K562 (cell line): ENCODE measurements at regions not wholly inside any gene's neighbourhood (a gene's known extent, or its start where the extent isn't known, plus 50 kb on each side); places are given as distances from the start of the nearest gene placed in this dataset.

Experiments
- ATAC-seq: fragments of 200-7000 bp; cut with Tn5 transposase; 3 replicates; pipeline ENCODE4 v1.9.1; 2020; ENCODE audit warnings: moderate library complexity
- BruUV-seq: library from RNA; stranded (reverse); fragments of 400-500 nt; replicated peaks from 2 replicates; lab custom pipeline; 2021; lab: Mats Ljungman, UMichigan
- CTCF ChIA-PET: fragments of 300-600 bp; formaldehyde crosslinking; extraction: SDS; loops from one replicate; lab custom pipeline; 2021; ENCODE audit warnings: low intra/inter-chr PET ratio; lab: Yijun Ruan, JAX
- POLR2A ChIA-PET: fragments of 300-600, 350-650 bp; sonication (Branson Sonifier 250); formaldehyde crosslinking; extraction: SDS; loops from one replicate; lab custom pipeline; 2021; ENCODE audit warnings: antibody characterized with exemption, inconsistent platforms; lab: Yijun Ruan, JAX
- DNase-seq, 4 experiments: peaks; one replicate each; pipeline versions ENCODE4 v3.0.0 to v3.0.0-alpha.2; 2011 to 2018; ENCODE audit warnings: low spot score in 3 of 4, mixed read lengths in 3 of 4; ENCODE audit errors: extremely low read depth in 1 of 4
- FAIRE-seq: peaks from 2 replicates; lab custom pipeline; 2011; peaks lifted over from hg19 to GRCh38; lab: Jason Lieb, UNC
- H2AFZ ChIP-seq: 2 replicates; pipeline ENCODE4 v1.6.0; 2011; ENCODE audit warnings: low read depth, low read length, control low read depth, inconsistent platforms
- H3K27ac ChIP-seq: fragments of 200-600 bp; 3 replicates; pipeline ENCODE4 v1.8.0; 2011; ENCODE audit warnings: low read depth, mild to moderate bottlenecking, control low read depth, inconsistent platforms, low read length, moderate library complexity, mixed read lengths; ENCODE audit errors: extremely low read depth
- H3K27me3 ChIP-seq, 2 experiments: fragments of 300-600 bp in 1 of 2; 2 replicates in 1 of 2; 3 replicates in 1 of 2; pipeline versions ENCODE4 v1.6.0 to v1.8.0; 2011; ENCODE audit warnings: inconsistent platforms in 2 of 2, low read length in 2 of 2, mild to moderate bottlenecking in 1 of 2, mixed read lengths in 1 of 2, moderate library complexity in 1 of 2; ENCODE audit not compliant: control insufficient read depth in 2 of 2, insufficient read depth in 2 of 2
- H3K36me3 ChIP-seq: fragments of 300-600 bp; 3 replicates; pipeline ENCODE4 v1.8.0; 2011; ENCODE audit warnings: mild to moderate bottlenecking, low read length, inconsistent platforms; ENCODE audit not compliant: control insufficient read depth, insufficient read depth
- H3K4me1 ChIP-seq, 2 experiments: fragments of 200-600 bp in 1 of 2; replicated peaks in 1 of 2; 2 replicates in 1 of 2; 3 replicates in 1 of 2; pipeline versions ENCODE4 v1.5.1 to v1.8.0; 2011; ENCODE audit warnings: inconsistent platforms in 2 of 2, low read length in 2 of 2, mild to moderate bottlenecking in 1 of 2, mixed read lengths in 1 of 2, moderate library complexity in 1 of 2; ENCODE audit not compliant: control insufficient read depth in 2 of 2, insufficient read depth in 2 of 2
- H3K4me2 ChIP-seq: 2 replicates; pipeline ENCODE4 v1.6.1; 2011; ENCODE audit warnings: low read length, control low read depth, inconsistent platforms, mixed read lengths; ENCODE audit not compliant: insufficient read depth
- H3K4me3 ChIP-seq: fragments of 200-600 bp; sonication (generic), shearing (Covaris generic); 2 replicates; pipeline ENCODE4 v1.5.1; 2016; ENCODE audit warnings: control low read depth, inconsistent platforms
- H3K79me2 ChIP-seq: fragments of 200-600 bp; 3 replicates; pipeline ENCODE4 v1.8.0; 2011; ENCODE audit warnings: low read length, inconsistent platforms; ENCODE audit not compliant: control insufficient read depth, insufficient read depth
- H3K9ac ChIP-seq, 2 experiments: 2 replicates each; pipeline versions ENCODE4 v1.6.0 to v1.6.1; 2011; ENCODE audit warnings: low read depth in 2 of 2, low read length in 2 of 2, control low read depth in 1 of 2, inconsistent platforms in 1 of 2, mild to moderate bottlenecking in 1 of 2, mixed read lengths in 1 of 2; ENCODE audit not compliant: insufficient read depth in 1 of 2
- H3K9me1 ChIP-seq: one replicate; pipeline ENCODE4 v1.6.0; 2011; ENCODE audit warnings: inconsistent platforms, mild to moderate bottlenecking, low read length, moderate library complexity; ENCODE audit not compliant: control insufficient read depth, insufficient read depth
- H3K9me3 ChIP-seq: replicated peaks from 2 replicates; pipeline ENCODE4 v1.5.1; 2011; ENCODE audit warnings: low read depth, low read length, inconsistent platforms; ENCODE audit not compliant: control insufficient read depth, insufficient read depth
- H4K20me1 ChIP-seq: replicated peaks from 2 replicates; pipeline ENCODE4 v1.6.1; 2011; ENCODE audit warnings: low read length, inconsistent platforms, mixed read lengths; ENCODE audit not compliant: control insufficient read depth, insufficient read depth
- CHCHD3 ChIP-seq: fragments of 250-450 bp; sonication (Bioruptor Pico); IDR thresholded peaks from 2 replicates; pipeline ENCODE4 v2.1.2; 2022; ENCODE audit warnings: mild to moderate bottlenecking
- FOSL1 ChIP-seq: fragments of 200-800 bp; sonication (Bioruptor generic); conservative IDR thresholded peaks from 2 replicates; pipeline ENCODE4 v1.6.1; 2016; ENCODE audit warnings: missing genetic modification characterization, missing compliant biosample characterization
- HMG20B ChIP-seq: fragments of 250-450 bp; sonication (Bioruptor Pico); IDR thresholded peaks from 2 replicates; pipeline ENCODE4 v1.5.0; 2021; ENCODE audit warnings: mild to moderate bottlenecking
- MED1 ChIP-seq: sonication (generic); formaldehyde crosslinking; IDR thresholded peaks from 2 replicates; pipeline ENCODE4 v1.8.1; 2023; ENCODE audit warnings: missing genetic modification reagents, borderline replicate concordance
- RCOR1 ChIP-seq, 2 experiments: IDR thresholded peaks; 2 replicates each; pipeline ENCODE4 v1.6.1; 2012; ENCODE audit warnings: low read depth in 2 of 2, low read length in 2 of 2, borderline replicate concordance in 1 of 2, improper control_type of control experiment in 1 of 2
- XRCC3 ChIP-seq: fragments of 450-650 bp; IDR thresholded peaks from 2 replicates; pipeline ENCODE4 v1.6.1; 2017; ENCODE audit warnings: mild to moderate bottlenecking, moderate library complexity
- ZNF609 ChIP-seq: sonication (generic); formaldehyde crosslinking; IDR thresholded peaks from 2 replicates; pipeline ENCODE4 v1.8.1; 2023; ENCODE audit warnings: missing genetic modification reagents, mild to moderate bottlenecking, borderline replicate concordance
- WGBS: fragments of 100-300 bp; shearing (Covaris generic); methylation state at CpG from one replicate; pipeline ENCODE4 v1.1.6; 2016; ENCODE audit warnings: low coverage, mixed read lengths; ENCODE audit not compliant: insufficient coverage; ENCODE audit errors: missing lambda C conversion rate; 5-methylcytosine and 5-hydroxymethylcytosine counted together
- in situ Hi-C: fragments of 300-500 bp; cut with MboI; formaldehyde crosslinking; loops from 4 replicates; pipeline ENCODE4 v1.15.0; 2018; ENCODE audit warnings: inconsistent platforms, mixed read lengths
- intact Hi-C: fragments of 100-400 bp; cut with micrococcal nuclease; formaldehyde crosslinking; loops from 2 replicates; pipeline ENCODE4 v1.14.2; 2022

GRCh38 chr10:58054881-58055280, 212.8 kb downstream of the IPMK start:
- TF ChIP-seq ZNF609 (CRISPR knock-in tag), result no peak
- TF ChIP-seq CHCHD3 (CRISPR knock-in tag), result no peak
- TF ChIP-seq XRCC3, result no peak
- TF ChIP-seq HMG20B, result no peak
- no peak for TF ChIP-seq MED1 (CRISPR knock-in tag)
- no peak for TF ChIP-seq RCOR1 (IDR thresholded peaks at IDR 0.05; ENCODE audit: borderline replicate concordance in 1 of 2, low read depth in 2 of 2, low read length in 2 of 2)
- TF ChIP-seq FOSL1 (tag), result no peak
- TF ChIP-seq, all 486 proteins: peak for 0
- POLR2A ChIA-PET, result no interaction called here
- Histone ChIP-seq H3K79me2 (no peaks in the 10 kb centered on the region), H3K9ac (no peak overlapping the region), H3K9me3 (no peaks in the 10 kb centered on the region), H4K20me1 (no peaks in the 10 kb centered on the region), H3K27me3 (no peaks in the 10 kb centered on the region), H3K4me1 (no peaks in the 10 kb centered on the region), H3K4me2 (no peak overlapping the region), H3K4me3 (no peak overlapping the region), H2AFZ (no peak overlapping the region), H3K9me1 (no peaks in the 10 kb centered on the region), H3K27ac (no peak overlapping the region), H3K36me3 (no peaks in the 10 kb centered on the region)
- in situ Hi-C loops (no loop called here), intact Hi-C loops (no loop called here)
- CTCF ChIA-PET, result no interaction called here
- DNase-seq (no peak), ATAC-seq (no peak), FAIRE-seq (no peak)
- WGBS, result 0% methylated on average over 2 of the region's 2 CpGs
- no TSS peak for BruUV-seq
